ENCODE measurements at regions not wholly inside any gene's neighbourhood (a gene's known extent, or its start where the extent isn't known, plus 50 kb on each side); places are given as distances from the start of the nearest gene placed in this dataset.

GRCh38 chr11:45448561-45448960, 162.4 kb upstream of the SYT13 start:
- Histone ChIP-seq H3K27me3 (ENCODE audit: control insufficient read depth, insufficient read depth, low read length) (no peaks in the 10 kb centered on the region), H3K27ac (ENCODE audit: insufficient read depth, low read length, poor library complexity, severe bottlenecking) (no peak overlapping the region), H3K9me3 (ENCODE audit: control insufficient read depth in 2 of 2, low read length in 2 of 2) (no peaks in the 10 kb centered on the region), H3K4me1 (ENCODE audit: control insufficient read depth, insufficient read depth, low read length, poor library complexity, severe bottlenecking) (no peaks in the 10 kb centered on the region), H3K4me3 (ENCODE audit: low read depth, low read length) (no peak overlapping the region), H3K36me3 (ENCODE audit: control insufficient read depth, insufficient read depth, low read length) (no peaks in the 10 kb centered on the region)
- ATAC-seq (ENCODE audit: low read depth in 2 of 2) (no peak), DNase-seq (no peak)
- Mint-ChIP-seq H3K27ac (no peak overlapping the region), H3K9me3 (no peaks in the 10 kb centered on the region), H3K36me3 (no peaks in the 10 kb centered on the region), H3K27me3 (no peaks in the 10 kb centered on the region), H3K4me1 (no peaks in the 10 kb centered on the region), H3K4me3 (no peak overlapping the region)

- Histone ChIP-seq H3K27me3 (ENCODE audit: control insufficient read depth, insufficient read depth, low read length) (no peaks in the 10 kb centered on the region), H3K4me3 (ENCODE audit: low read depth, low read length) (no peak overlapping the region), H3K4me1 (ENCODE audit: control insufficient read depth, insufficient read depth, low read length, poor library complexity, severe bottlenecking) (no peaks in the 10 kb centered on the region), H3K9me3 (ENCODE audit: control insufficient read depth in 2 of 2, low read length in 2 of 2) (no peaks in the 10 kb centered on the region), H3K36me3 (ENCODE audit: control insufficient read depth, insufficient read depth, low read length) (no peaks in the 10 kb centered on the region), H3K27ac (ENCODE audit: insufficient read depth, low read length, poor library complexity, severe bottlenecking) (no peak overlapping the region)
- ATAC-seq (ENCODE audit: low read depth in 2 of 2) (no peak), DNase-seq (no peak)
- H3K9me3 Mint-ChIP-seq, result no peaks in the 10 kb centered on the region
- H3K4me1 Mint-ChIP-seq, result no peaks in the 10 kb centered on the region
- peaks cover 6% of the 10 kb centered on the region for H3K27me3 Mint-ChIP-seq
- H3K27ac Mint-ChIP-seq, result no peak overlapping the region
- no peak overlapping the region for H3K4me3 Mint-ChIP-seq
- H3K36me3 Mint-ChIP-seq, result no peaks in the 10 kb centered on the region
Measured at GRCh38 chr11:45446998-45447397, 160.9 kb upstream of the SYT13 start.

- no peaks in the 10 kb centered on the region for H3K36me3 ChIP-seq (ENCODE audit: control insufficient read depth, insufficient read depth, low read length)
- DNase-seq (no peak), ATAC-seq (ENCODE audit: low read depth in 2 of 2) (no peak)
- peaks cover 0 to 3% (median 0%) of the 10 kb centered on the region in 7 donors for H3K9me3 Mint-ChIP-seq
- H3K4me1 ChIP-seq (ENCODE audit: control insufficient read depth, insufficient read depth, low read length, poor library complexity, severe bottlenecking), result no peaks in the 10 kb centered on the region
- H3K27ac ChIP-seq (ENCODE audit: insufficient read depth, low read length, poor library complexity, severe bottlenecking), result no peak overlapping the region
- H3K27me3 Mint-ChIP-seq, result peaks cover 6% of the 10 kb centered on the region
- no peaks in the 10 kb centered on the region for H3K9me3 ChIP-seq (ENCODE audit: control insufficient read depth in 2 of 2, low read length in 2 of 2)
- H3K4me3 Mint-ChIP-seq, result no peak overlapping the region
- no peaks in the 10 kb centered on the region for H3K4me1 Mint-ChIP-seq
- H3K36me3 Mint-ChIP-seq, result no peaks in the 10 kb centered on the region
- H3K4me3 ChIP-seq (ENCODE audit: low read depth, low read length), result no peak overlapping the region
- no peaks in the 10 kb centered on the region for H3K27me3 ChIP-seq (ENCODE audit: control insufficient read depth, insufficient read depth, low read length)
- no peak overlapping the region for H3K27ac Mint-ChIP-seq
Measured at GRCh38 chr11:45446434-45446833, 160.3 kb upstream of the SYT13 start.

GRCh38 chr11:45444796-45445195, 158.7 kb upstream of the SYT13 start:
- Mint-ChIP-seq H3K36me3 (peaks cover 3% of the 10 kb centered on the region), H3K27ac (no peak overlapping the region), H3K9me3 (peaks cover 0 to 9% (median 3%) of the 10 kb centered on the region in 7 donors), H3K4me3 (no peak overlapping the region), H3K4me1 (no peaks in the 10 kb centered on the region), H3K27me3 (peaks cover 14% of the 10 kb centered on the region)
- Histone ChIP-seq H3K4me3 (ENCODE audit: low read depth, low read length) (no peak overlapping the region), H3K27ac (ENCODE audit: insufficient read depth, low read length, poor library complexity, severe bottlenecking) (no peak overlapping the region), H3K4me1 (ENCODE audit: control insufficient read depth, insufficient read depth, low read length, poor library complexity, severe bottlenecking) (no peaks in the 10 kb centered on the region), H3K9me3 (ENCODE audit: control insufficient read depth in 2 of 2, low read length in 2 of 2) (peaks cover 1 to 2% of the 10 kb centered on the region in 2 experiments), H3K27me3 (ENCODE audit: control insufficient read depth, insufficient read depth, low read length) (no peaks in the 10 kb centered on the region), H3K36me3 (ENCODE audit: control insufficient read depth, insufficient read depth, low read length) (no peaks in the 10 kb centered on the region)
- no peak for ATAC-seq (ENCODE audit: low read depth in 2 of 2)
- no peak for DNase-seq

GRCh38 chr11:45440111-45440510, 154.0 kb upstream of the SYT13 start:
- Mint-ChIP-seq H3K36me3 (peaks cover 3% of the 10 kb centered on the region), H3K27ac (no peak overlapping the region)
- DNase-seq, result no peak

GRCh38 chr11:45436966-45437365, 150.8 kb upstream of the SYT13 start:
- ATAC-seq (ENCODE audit: low read depth in 2 of 2), result no peak
- no peak overlapping the region for H3K4me3 Mint-ChIP-seq

More at GRCh38 chr11:45440111-45440510, 154.0 kb upstream of the SYT13 start:
- Histone ChIP-seq H3K27me3 (ENCODE audit: control insufficient read depth, insufficient read depth, low read length) (no peaks in the 10 kb centered on the region), H3K4me3 (ENCODE audit: low read depth, low read length) (no peak overlapping the region), H3K27ac (ENCODE audit: insufficient read depth, low read length, poor library complexity, severe bottlenecking) (no peak overlapping the region), H3K4me1 (ENCODE audit: control insufficient read depth, insufficient read depth, low read length, poor library complexity, severe bottlenecking) (no peaks in the 10 kb centered on the region), H3K36me3 (ENCODE audit: control insufficient read depth, insufficient read depth, low read length) (no peaks in the 10 kb centered on the region), H3K9me3 (ENCODE audit: control insufficient read depth in 2 of 2, low read length in 2 of 2) (peaks cover 6 to 11% of the 10 kb centered on the region in 2 experiments)
- H3K4me1 Mint-ChIP-seq, result no peaks in the 10 kb centered on the region
- no peak for ATAC-seq (ENCODE audit: low read depth in 2 of 2)
- peaks cover 31% of the 10 kb centered on the region for H3K27me3 Mint-ChIP-seq
- peaks cover 0 to 14% (median 5%) of the 10 kb centered on the region in 7 donors for H3K9me3 Mint-ChIP-seq
- H3K4me3 Mint-ChIP-seq, result no peak overlapping the region

GRCh38 chr11:45436118-45436517, 150.0 kb upstream of the SYT13 start:
- Histone ChIP-seq H3K9me3 (ENCODE audit: control insufficient read depth in 2 of 2, low read length in 2 of 2) (peaks cover 6 to 11% of the 10 kb centered on the region in 2 experiments), H3K27ac (ENCODE audit: insufficient read depth, low read length, poor library complexity, severe bottlenecking) (no peak overlapping the region), H3K4me3 (ENCODE audit: low read depth, low read length) (no peak overlapping the region), H3K27me3 (ENCODE audit: control insufficient read depth, insufficient read depth, low read length) (peaks cover 4% of the 10 kb centered on the region), H3K4me1 (ENCODE audit: control insufficient read depth, insufficient read depth, low read length, poor library complexity, severe bottlenecking) (no peaks in the 10 kb centered on the region), H3K36me3 (ENCODE audit: control insufficient read depth, insufficient read depth, low read length) (no peaks in the 10 kb centered on the region)
- Mint-ChIP-seq H3K27me3 (peaks cover 29% of the 10 kb centered on the region), H3K27ac (no peak overlapping the region), H3K36me3 (peaks cover 3% of the 10 kb centered on the region), H3K9me3 (peaks cover 0 to 14% (median 3%) of the 10 kb centered on the region in 7 donors), H3K4me1 (no peaks in the 10 kb centered on the region), H3K4me3 (no peak overlapping the region)
- ATAC-seq (ENCODE audit: low read depth in 2 of 2) (no peak), DNase-seq (no peak)

More at GRCh38 chr11:45436966-45437365, 150.8 kb upstream of the SYT13 start:
- Histone ChIP-seq H3K4me1 (ENCODE audit: control insufficient read depth, insufficient read depth, low read length, poor library complexity, severe bottlenecking) (no peaks in the 10 kb centered on the region), H3K9me3 (ENCODE audit: control insufficient read depth in 2 of 2, low read length in 2 of 2) (peaks cover 6 to 11% of the 10 kb centered on the region in 2 experiments), H3K36me3 (ENCODE audit: control insufficient read depth, insufficient read depth, low read length) (no peaks in the 10 kb centered on the region), H3K27me3 (ENCODE audit: control insufficient read depth, insufficient read depth, low read length) (no peaks in the 10 kb centered on the region), H3K27ac (ENCODE audit: insufficient read depth, low read length, poor library complexity, severe bottlenecking) (no peak overlapping the region), H3K4me3 (ENCODE audit: low read depth, low read length) (no peak overlapping the region)
- H3K4me1 Mint-ChIP-seq, result no peaks in the 10 kb centered on the region
- no peak for DNase-seq
- peaks cover 3% of the 10 kb centered on the region for H3K36me3 Mint-ChIP-seq
- H3K27ac Mint-ChIP-seq, result no peak overlapping the region
- peaks cover 0 to 14% (median 5%) of the 10 kb centered on the region in 7 donors for H3K9me3 Mint-ChIP-seq
- H3K27me3 Mint-ChIP-seq, result peaks cover 26% of the 10 kb centered on the region

GRCh38 chr11:45435706-45436105, 149.6 kb upstream of the SYT13 start:
- Histone ChIP-seq H3K36me3 (ENCODE audit: control insufficient read depth, insufficient read depth, low read length) (no peaks in the 10 kb centered on the region), H3K4me3 (ENCODE audit: low read depth, low read length) (no peak overlapping the region), H3K4me1 (ENCODE audit: control insufficient read depth, insufficient read depth, low read length, poor library complexity, severe bottlenecking) (no peaks in the 10 kb centered on the region), H3K27ac (ENCODE audit: insufficient read depth, low read length, poor library complexity, severe bottlenecking) (no peak overlapping the region), H3K9me3 (ENCODE audit: control insufficient read depth in 2 of 2, low read length in 2 of 2) (peaks cover 6 to 11% of the 10 kb centered on the region in 2 experiments), H3K27me3 (ENCODE audit: control insufficient read depth, insufficient read depth, low read length) (peaks cover 4% of the 10 kb centered on the region)
- peaks cover 0 to 13% (median 2%) of the 10 kb centered on the region in 7 donors for H3K9me3 Mint-ChIP-seq
- peaks cover 1% of the 10 kb centered on the region for H3K36me3 Mint-ChIP-seq
- DNase-seq (no peak), ATAC-seq (ENCODE audit: low read depth in 2 of 2) (no peak)
- no peak overlapping the region for H3K4me3 Mint-ChIP-seq
- H3K4me1 Mint-ChIP-seq, result no peaks in the 10 kb centered on the region
- peaks cover 27% of the 10 kb centered on the region for H3K27me3 Mint-ChIP-seq
- H3K27ac Mint-ChIP-seq, result no peak overlapping the region
